ENCODE measurements at regions not wholly inside any gene's neighbourhood (a gene's known extent, or its start where the extent isn't known, plus 50 kb on each side); places are given as distances from the start of the nearest gene placed in this dataset.

GRCh38 chr12:125387206-125387605, 322.0 kb downstream of the AACS start:
- no peak for TF ChIP-seq CTCF (IDR thresholded peaks at IDR 0.05; ENCODE audit: low read depth, low read length)
- Histone ChIP-seq H3K27ac (no peak overlapping the region), H3K4me3 (ENCODE audit: low read depth, low read length) (no peak overlapping the region), H3K9me3 (ENCODE audit: severe bottlenecking) (no peaks in the 10 kb centered on the region), H3K27me3 (ENCODE audit: insufficient read depth, low read depth, severe bottlenecking) (peaks cover 61% of the 10 kb centered on the region), H3K36me3 (no peaks in the 10 kb centered on the region)
- no peak for DNase-seq

GRCh38 chr12:125389061-125389697, 323.9 kb downstream of the AACS start:
- TF ChIP-seq CTCF (IDR thresholded peaks at IDR 0.05; ENCODE audit: low read depth, low read length) = no peak
- H3K27me3 ChIP-seq (ENCODE audit: insufficient read depth, low read depth, severe bottlenecking) = peaks cover 58% of the 10 kb centered on the region
- no peak for DNase-seq
- H3K4me3 ChIP-seq (ENCODE audit: low read depth, low read length) = no peak overlapping the region
- no peaks in the 10 kb centered on the region for H3K36me3 ChIP-seq
- no peaks in the 10 kb centered on the region for H3K9me3 ChIP-seq (ENCODE audit: severe bottlenecking)
- H3K27ac ChIP-seq = no peak overlapping the region

- Histone ChIP-seq H3K27ac (no peak overlapping the region), H3K4me3 (ENCODE audit: low read depth, low read length) (no peak overlapping the region), H3K27me3 (ENCODE audit: insufficient read depth, low read depth, severe bottlenecking) (peaks cover 34% of the 10 kb centered on the region), H3K36me3 (no peaks in the 10 kb centered on the region), H3K9me3 (ENCODE audit: severe bottlenecking) (no peaks in the 10 kb centered on the region)
- TF ChIP-seq CTCF (IDR thresholded peaks at IDR 0.05; ENCODE audit: low read depth, low read length) = no peak
- no peak for DNase-seq
Measured at GRCh38 chr12:125393569-125393968, 328.3 kb downstream of the AACS start.

GRCh38 chr12:125395583-125396215, 330.5 kb downstream of the AACS start:
- H3K9me3 ChIP-seq (ENCODE audit: severe bottlenecking) = peaks cover 2% of the 10 kb centered on the region
- H3K36me3 ChIP-seq = no peaks in the 10 kb centered on the region
- TF ChIP-seq CTCF (IDR thresholded peaks at IDR 0.05; ENCODE audit: low read depth, low read length) = no peak
- peaks cover 37% of the 10 kb centered on the region for H3K27me3 ChIP-seq (ENCODE audit: insufficient read depth, low read depth, severe bottlenecking)
- no peak overlapping the region for H3K27ac ChIP-seq
- H3K4me3 ChIP-seq (ENCODE audit: low read depth, low read length) = no peak overlapping the region
- DNase-seq = no peak

- no peak overlapping the region for H3K4me3 ChIP-seq (ENCODE audit: low read depth, low read length)
- H3K36me3 ChIP-seq = no peaks in the 10 kb centered on the region
- DNase-seq = no peak
- TF ChIP-seq CTCF (IDR thresholded peaks at IDR 0.05; ENCODE audit: low read depth, low read length) = no peak
- no peak overlapping the region for H3K27ac ChIP-seq
- peaks cover 6% of the 10 kb centered on the region for H3K9me3 ChIP-seq (ENCODE audit: severe bottlenecking)
- peaks cover 20% of the 10 kb centered on the region for H3K27me3 ChIP-seq (ENCODE audit: insufficient read depth, low read depth, severe bottlenecking)
Measured at GRCh38 chr12:125399489-125399888, 334.3 kb downstream of the AACS start.
